ENCODE measurements at regions not wholly inside any gene's neighbourhood (a gene's known extent, or its start where the extent isn't known, plus 50 kb on each side); places are given as distances from the start of the nearest gene placed in this dataset.

- Histone ChIP-seq H3K27ac (replicated peaks in 1 of 4) (no peak overlapping the region), H3K36me3 (no peaks in the 10 kb centered on the region), H3K4me1 (no peaks in the 10 kb centered on the region), H3K4me3 (no peak overlapping the region), H3K27me3 (peaks cover 0 to 13% (median 0%) of the 10 kb centered on the region in 4 donors), H3K9me3 (no peaks in the 10 kb centered on the region)
- 91% methylated on average over 1 of the region's 1 CpG for WGBS
- no peak for DNase-seq (ENCODE audit: extremely low spot score)
- TF ChIP-seq CTCF (IDR thresholded peaks at IDR 0.05) (no peak), EP300 (IDR thresholded peaks at IDR 0.05) (no peak), POLR2A (IDR thresholded peaks at IDR 0.05; ENCODE audit: low read depth) (no peak), POLR2AphosphoS5 (IDR thresholded peaks at IDR 0.05) (no peak)
- intact Hi-C loops (cut with DNase I), result loop anchor here (2.0 kb wide), 1 partner anchor 60 kb away; no protein-coding TSS in a partner anchor
Observed at GRCh38 chr16:51869176-51869575, 677.8 kb downstream of the TOX3 start.

- intact Hi-C loops (cut with DNase I), result loop anchor here (2.0 kb wide), 1 partner anchor 60 kb away; no protein-coding TSS in a partner anchor
- Histone ChIP-seq H3K4me3 (no peak overlapping the region), H3K4me1 (no peaks in the 10 kb centered on the region), H3K27ac (replicated peaks in 1 of 4) (no peak overlapping the region), H3K36me3 (no peaks in the 10 kb centered on the region), H3K9me3 (no peaks in the 10 kb centered on the region), H3K27me3 (peaks cover 0 to 13% (median 0%) of the 10 kb centered on the region in 4 donors)
- WGBS, result 73% methylated on average over 2 of the region's 2 CpGs
- DNase-seq (ENCODE audit: extremely low spot score), result no peak
- TF ChIP-seq CTCF (IDR thresholded peaks at IDR 0.05), result no peak
- no peak for TF ChIP-seq EP300 (IDR thresholded peaks at IDR 0.05)
- no peak for TF ChIP-seq POLR2AphosphoS5 (IDR thresholded peaks at IDR 0.05)
- TF ChIP-seq POLR2A (IDR thresholded peaks at IDR 0.05; ENCODE audit: low read depth), result no peak
Observed at GRCh38 chr16:51868631-51869030, 678.3 kb downstream of the TOX3 start.

DNA sequence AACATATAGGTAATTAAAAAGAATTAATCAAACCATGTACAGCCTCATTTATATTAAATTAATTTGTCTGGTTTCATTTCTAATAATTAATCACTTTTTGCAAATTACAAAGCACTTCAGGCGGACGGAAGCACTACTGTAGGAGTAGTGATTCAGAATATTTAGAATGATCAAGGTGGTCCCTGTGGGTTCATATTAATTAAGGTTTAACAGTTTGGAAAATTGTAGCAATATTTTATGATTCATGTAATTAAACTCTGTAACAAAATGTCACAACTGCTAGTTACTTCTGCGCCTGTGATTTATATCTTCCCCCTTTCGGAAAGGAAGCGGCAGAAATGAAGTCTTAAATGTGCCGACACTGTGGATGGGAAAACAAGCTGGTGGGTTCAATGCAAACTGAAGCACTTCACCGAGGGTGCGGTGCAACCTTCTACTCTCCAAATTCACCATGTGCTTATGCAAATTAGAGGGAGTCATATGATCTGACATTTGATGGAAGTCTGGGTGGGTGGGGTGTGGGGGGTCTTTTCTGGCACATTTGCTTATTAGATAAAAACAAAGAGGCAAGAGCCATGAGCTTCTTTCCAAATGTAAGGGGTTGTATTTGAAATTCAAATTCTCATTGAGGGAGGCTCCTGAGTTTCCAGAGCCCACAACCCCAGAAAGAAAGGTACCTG lies 679.4 kb downstream of the TOX3 start:
- WGBS, result 64% methylated on average over 8 of the region's 8 CpGs
- no peaks in the 10 kb centered on the region for H3K36me3 ChIP-seq
- no peak for DNase-seq (ENCODE audit: extremely low spot score)
- H3K4me3 ChIP-seq, result no peak overlapping the region
- intact Hi-C loops (cut with DNase I), result loop anchor here (2.0 kb wide), 1 partner anchor 61 kb away; no protein-coding TSS in a partner anchor
- no peak overlapping the region for H3K27ac ChIP-seq (replicated peaks in 1 of 4)
- no peaks in the 10 kb centered on the region for H3K4me1 ChIP-seq
- H3K27me3 ChIP-seq, result peaks cover 0 to 13% (median 0%) of the 10 kb centered on the region in 4 donors
- TF ChIP-seq CTCF (IDR thresholded peaks at IDR 0.05) (no peak), POLR2AphosphoS5 (IDR thresholded peaks at IDR 0.05) (no peak), EP300 (IDR thresholded peaks at IDR 0.05) (no peak), POLR2A (IDR thresholded peaks at IDR 0.05; ENCODE audit: low read depth) (no peak)
- no peaks in the 10 kb centered on the region for H3K9me3 ChIP-seq

GRCh38 chr16:51864575-51864974 lies 682.4 kb downstream of the TOX3 start:
- 87% methylated on average over 1 of the region's 1 CpG for WGBS
- no peak for TF ChIP-seq CTCF (IDR thresholded peaks at IDR 0.05)
- TF ChIP-seq POLR2AphosphoS5 (IDR thresholded peaks at IDR 0.05), result no peak
- TF ChIP-seq EP300 (IDR thresholded peaks at IDR 0.05), result no peak
- no peak for TF ChIP-seq POLR2A (IDR thresholded peaks at IDR 0.05; ENCODE audit: low read depth)
- Histone ChIP-seq H3K9me3 (no peaks in the 10 kb centered on the region), H3K27me3 (peaks cover 0 to 13% (median 0%) of the 10 kb centered on the region in 4 donors), H3K4me1 (no peaks in the 10 kb centered on the region), H3K27ac (replicated peaks in 1 of 4) (no peak overlapping the region), H3K4me3 (no peak overlapping the region), H3K36me3 (no peaks in the 10 kb centered on the region)
- intact Hi-C loops (cut with DNase I), result no loop called here
- DNase-seq (ENCODE audit: extremely low spot score), result no peak
